OCI-LY1 (cell line): ENCODE measurements at regions not wholly inside any gene's neighbourhood (a gene's known extent, or its start where the extent isn't known, plus 50 kb on each side); places are given as distances from the start of the nearest gene placed in this dataset.

Experiments
- H2AFZ ChIP-seq: fragments of 200-600 bp; sonication (generic), shearing (Covaris generic); 2 replicates; pipeline ENCODE4 v1.6.0; 2014; ENCODE audit warnings: antibody characterized with exemption, mild to moderate bottlenecking, low read length
- H3F3A ChIP-seq: fragments of 200-600 bp; sonication (generic), shearing (Covaris generic); 2 replicates; pipeline ENCODE4 v1.6.0; 2014; ENCODE audit warnings: mild to moderate bottlenecking, antibody characterized with exemption, low read length, moderate library complexity; ENCODE audit not compliant: insufficient read depth
- H3K27ac ChIP-seq: fragments of 200-600 bp; sonication (generic); 2 replicates; pipeline ENCODE4 v1.5.1; 2014; ENCODE audit warnings: low read length, mixed run types, mild to moderate bottlenecking, low read depth; ENCODE audit not compliant: poor library complexity, severe bottlenecking
- H3K27me3 ChIP-seq: fragments of 200-600 bp; sonication (generic); 2 replicates; pipeline ENCODE4 v1.6.0; 2014; ENCODE audit warnings: antibody characterized with exemption, mild to moderate bottlenecking, low read length, moderate library complexity; ENCODE audit not compliant: insufficient read depth
- H3K36me3 ChIP-seq: fragments of 200-600 bp; sonication (generic); 2 replicates; pipeline ENCODE4 v1.6.1; 2014; ENCODE audit warnings: mild to moderate bottlenecking, antibody characterized with exemption, low read length, moderate library complexity, mixed read lengths; ENCODE audit not compliant: insufficient read depth
- H3K4me1 ChIP-seq: fragments of 200-600 bp; sonication (generic); 2 replicates; pipeline ENCODE4 v1.5.1; 2014; ENCODE audit warnings: mild to moderate bottlenecking, low read length, moderate library complexity; ENCODE audit not compliant: insufficient read depth, severe bottlenecking
- H3K4me2 ChIP-seq: fragments of 200-600 bp; sonication (generic), shearing (Covaris generic); 2 replicates; pipeline ENCODE4 v1.6.1; 2014; ENCODE audit warnings: low read length
- H3K4me3 ChIP-seq: fragments of 200-600 bp; sonication (generic); 2 replicates; pipeline ENCODE4 v1.5.1; 2014; ENCODE audit warnings: low read length, low read depth, mild to moderate bottlenecking, mixed read lengths; ENCODE audit not compliant: poor library complexity, severe bottlenecking
- H3K79me2 ChIP-seq: fragments of 200-600 bp; shearing (Covaris generic); 2 replicates; pipeline ENCODE4 v1.6.1; 2016; ENCODE audit warnings: mixed run types, low read length, mixed read lengths; ENCODE audit not compliant: insufficient read depth
- H3K9ac ChIP-seq: fragments of 200-600 bp; sonication (generic), shearing (Covaris generic); 2 replicates; pipeline ENCODE4 v1.6.1; 2014; ENCODE audit warnings: mild to moderate bottlenecking, low read length, mixed read lengths
- H3K9me2 ChIP-seq: fragments of 200-600 bp; sonication (generic), shearing (Covaris generic); 2 replicates; pipeline ENCODE4 v1.6.1; 2014; ENCODE audit warnings: low read depth, mild to moderate bottlenecking, low read length, mixed read lengths
- H3K9me3 ChIP-seq: fragments of 200-600 bp; shearing (Covaris generic); 2 replicates; pipeline ENCODE4 v1.6.1; 2014; ENCODE audit warnings: low read length, mixed read lengths
- H4K20me1 ChIP-seq: fragments of 200-600 bp; sonication (generic), shearing (Covaris generic); 2 replicates; pipeline ENCODE4 v1.6.0; 2016; ENCODE audit warnings: mild to moderate bottlenecking, low read length; ENCODE audit not compliant: insufficient read depth
- CTCF ChIP-seq: fragments of 200-600 bp; sonication (generic), shearing (Covaris generic); IDR thresholded peaks from 2 replicates; pipeline ENCODE4 v1.5.1; 2017; ENCODE audit warnings: mild to moderate bottlenecking, antibody characterized with exemption, low read length, moderate library complexity, mixed read lengths
- EZH2 ChIP-seq: fragments of 200-600 bp; sonication (generic), shearing (Covaris generic); IDR thresholded peaks from 2 replicates; pipeline ENCODE4 v1.8.0; 2017; ENCODE audit warnings: borderline replicate concordance, mixed run types, mild to moderate bottlenecking, antibody characterized with exemption, low read length, moderate library complexity, mixed read lengths

GRCh38 chr6:168964138-168964835 lies 289.4 kb downstream of the THBS2 start:
- no peaks in the 10 kb centered on the region; the same call in 1 of the 2 replicates for H3K27me3 ChIP-seq
- no peaks in the 10 kb centered on the region for H3K9me2 ChIP-seq
- no peak overlapping the region for H3K4me3 ChIP-seq
- H3K79me2 ChIP-seq, result no peaks in the 10 kb centered on the region
- H3K27ac ChIP-seq, result no peak overlapping the region
- no peak overlapping the region for H3K9ac ChIP-seq
- no peaks in the 10 kb centered on the region for H3K4me1 ChIP-seq
- H3K36me3 ChIP-seq, result no peaks in the 10 kb centered on the region
- no peaks in the 10 kb centered on the region for H4K20me1 ChIP-seq
- TF ChIP-seq EZH2, result no peak
- no peak overlapping the region for H3K4me2 ChIP-seq
- no peaks in the 10 kb centered on the region for H3F3A ChIP-seq
- no peak overlapping the region for H2AFZ ChIP-seq
- H3K9me3 ChIP-seq, result no peaks in the 10 kb centered on the region

- no peak overlapping the region for H3K4me3 ChIP-seq
- H3K79me2 ChIP-seq, result no peaks in the 10 kb centered on the region
- no peaks in the 10 kb centered on the region; the same call in 1 of the 2 replicates for H3K27me3 ChIP-seq
- no peak overlapping the region for H3K9ac ChIP-seq
- H3F3A ChIP-seq, result no peaks in the 10 kb centered on the region
- H2AFZ ChIP-seq, result no peak overlapping the region
- no peak overlapping the region for H3K4me2 ChIP-seq
- no peaks in the 10 kb centered on the region for H4K20me1 ChIP-seq
- no peaks in the 10 kb centered on the region for H3K9me2 ChIP-seq
- TF ChIP-seq CTCF (no peak), EZH2 (no peak)
- H3K27ac ChIP-seq, result no peak overlapping the region
- no peaks in the 10 kb centered on the region for H3K36me3 ChIP-seq
- no peaks in the 10 kb centered on the region for H3K4me1 ChIP-seq
- no peaks in the 10 kb centered on the region for H3K9me3 ChIP-seq
Observed at GRCh38 chr6:168962886-168963285, 290.8 kb downstream of the THBS2 start.

GRCh38 chr6:168961264-168961656 lies 292.4 kb downstream of the THBS2 start:
- no peak overlapping the region for H3K4me3 ChIP-seq
- no peaks in the 10 kb centered on the region for H3K36me3 ChIP-seq
- H3K27ac ChIP-seq, result no peak overlapping the region
- no peaks in the 10 kb centered on the region; the same call in 1 of the 2 replicates for H3K27me3 ChIP-seq
- H3K4me1 ChIP-seq, result no peaks in the 10 kb centered on the region
- no peaks in the 10 kb centered on the region for H3K79me2 ChIP-seq
- no peaks in the 10 kb centered on the region for H4K20me1 ChIP-seq
- no peak overlapping the region for H2AFZ ChIP-seq
- no peak overlapping the region for H3K9ac ChIP-seq
- no peak overlapping the region for H3K4me2 ChIP-seq
- no peaks in the 10 kb centered on the region for H3K9me2 ChIP-seq
- H3K9me3 ChIP-seq, result no peaks in the 10 kb centered on the region
- no peak for TF ChIP-seq EZH2
- no peak for TF ChIP-seq CTCF
- no peaks in the 10 kb centered on the region for H3F3A ChIP-seq
